RWPE2 (cell line): ENCODE measurements at regions not wholly inside any gene's neighbourhood (a gene's known extent, or its start where the extent isn't known, plus 50 kb on each side); places are given as distances from the start of the nearest gene placed in this dataset.
"Not testable (repeated sequence)": the region's sequence is repeated elsewhere in the genome, so short reads cannot be mapped to it uniquely, and the experiment has no call there.

Experiments
- ATAC-seq: fragments of 200-7000 bp; cut with Tn5 transposase; 3 replicates; pipeline ENCODE4 v1.9.1; 2021; ENCODE audit warnings: low read depth
- DNase-seq: peaks from one replicate; pipeline ENCODE4 v3.0.0-alpha.2; 2020; ENCODE audit warnings: low spot score
- H3K27ac ChIP-seq: fragments of 450-650 bp; 2 replicates; pipeline ENCODE4 v1.5.1; 2017; ENCODE audit warnings: mild to moderate bottlenecking; ENCODE audit not compliant: poor library complexity, severe bottlenecking
- H3K27me3 ChIP-seq: fragments of 250-450 bp; sonication (Bioruptor Pico); 2 replicates; pipeline ENCODE4 v1.5.1; 2021; ENCODE audit warnings: mild to moderate bottlenecking, moderate library complexity; ENCODE audit not compliant: insufficient read depth, poor library complexity, severe bottlenecking
- H3K36me3 ChIP-seq: fragments of 250-450 bp; sonication (Bioruptor Pico); 2 replicates; pipeline ENCODE4 v1.5.1; 2020; ENCODE audit warnings: low read depth, mild to moderate bottlenecking, moderate library complexity
- H3K4me1 ChIP-seq: fragments of 250-450 bp; sonication (Bioruptor Pico); 2 replicates; pipeline ENCODE4 v1.5.1; 2021; ENCODE audit warnings: mild to moderate bottlenecking, moderate library complexity; ENCODE audit not compliant: insufficient read depth, poor library complexity, severe bottlenecking
- H3K4me3 ChIP-seq: fragments of 250-450 bp; sonication (Bioruptor Pico); 2 replicates; pipeline ENCODE4 v1.5.1; 2021; ENCODE audit warnings: mild to moderate bottlenecking, moderate library complexity; ENCODE audit not compliant: severe bottlenecking
- H3K9me3 ChIP-seq: fragments of 250-450 bp; sonication (Bioruptor Pico); 2 replicates; pipeline ENCODE4 v1.5.1; 2021; ENCODE audit warnings: mild to moderate bottlenecking, moderate library complexity; ENCODE audit not compliant: severe bottlenecking
- CTCF ChIP-seq: fragments of 450-650 bp; IDR thresholded peaks from one replicate; pipeline ENCODE4 v1.5.1; 2017; ENCODE audit warnings: mild to moderate bottlenecking, moderate library complexity; ENCODE audit not compliant: poor library complexity, severe bottlenecking

DNA sequence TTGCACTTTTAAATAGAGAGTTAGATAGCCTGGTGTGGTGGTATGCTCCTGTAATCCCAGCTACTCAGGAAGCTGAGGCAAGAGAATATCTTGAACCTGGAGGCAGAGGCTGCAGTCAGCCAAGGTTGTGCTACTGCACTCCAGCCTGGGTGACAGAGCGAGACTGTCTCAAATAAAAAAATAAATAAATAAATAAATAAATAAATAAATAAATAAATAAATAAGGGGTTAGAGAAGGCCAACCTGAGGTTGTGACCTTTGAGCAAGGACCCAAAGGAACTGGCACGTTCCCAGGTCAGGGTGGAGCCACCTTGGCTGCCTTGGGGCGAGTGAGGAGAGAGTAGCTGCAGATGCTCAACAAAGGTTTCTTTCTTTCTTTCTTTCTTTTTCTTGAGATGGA is 65.3 kb upstream of the TENM4 start:
- no peak for DNase-seq
- Histone ChIP-seq H3K27me3 (no peaks in the 10 kb centered on the region), H3K4me1 (peaks cover 5% of the 10 kb centered on the region), H3K36me3 (no peaks in the 10 kb centered on the region), H3K4me3 (no peak overlapping the region), H3K9me3 (no peaks in the 10 kb centered on the region), H3K27ac (no peak overlapping the region)
- ATAC-seq, result no peak
- TF ChIP-seq CTCF, result no peak

- Histone ChIP-seq H3K4me1 (peaks cover 5% of the 10 kb centered on the region), H3K4me3 (no peak overlapping the region), H3K27ac (no peak overlapping the region), H3K27me3 (no peaks in the 10 kb centered on the region), H3K9me3 (no peaks in the 10 kb centered on the region), H3K36me3 (no peaks in the 10 kb centered on the region)
- no peak for ATAC-seq
- TF ChIP-seq CTCF, result no peak
- DNase-seq, result no peak
These were observed 62.2 kb upstream of the TENM4 start for GRCh38 chr11:79503028-79503427.

GRCh38 chr11:79501707-79502106 is 60.9 kb upstream of the TENM4 start:
- H3K9me3 ChIP-seq, result no peaks in the 10 kb centered on the region
- H3K4me3 ChIP-seq, result no peak overlapping the region
- no peaks in the 10 kb centered on the region for H3K27me3 ChIP-seq
- no peak for TF ChIP-seq CTCF
- no peak overlapping the region for H3K27ac ChIP-seq
- ATAC-seq, result no peak
- no peaks in the 10 kb centered on the region for H3K4me1 ChIP-seq
- DNase-seq, result no peak
- no peaks in the 10 kb centered on the region for H3K36me3 ChIP-seq

DNA sequence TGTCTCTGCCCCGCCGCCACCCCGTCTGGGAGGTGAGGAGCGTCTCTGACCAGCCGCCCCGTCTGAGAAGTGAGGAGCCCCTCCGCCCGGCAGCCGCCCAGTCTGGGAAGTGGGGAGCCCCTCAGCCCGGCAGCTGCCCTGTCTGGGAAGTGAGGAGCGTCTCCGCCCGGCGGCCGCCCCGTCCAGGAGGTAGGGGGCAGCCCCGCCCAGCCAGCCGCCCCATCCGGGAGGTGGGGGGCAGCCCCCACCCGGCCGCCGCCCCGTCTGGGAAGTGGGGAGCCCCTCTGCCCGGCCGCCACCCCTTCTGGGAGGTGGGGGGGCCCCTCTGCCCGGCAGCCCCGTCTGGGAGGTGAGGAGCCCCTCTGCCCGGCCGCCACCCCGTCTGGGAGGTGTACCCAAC is 59.1 kb upstream of the TENM4 start:
- not testable (repeated sequence) for H3K4me1 ChIP-seq, ATAC-seq, H3K9me3 ChIP-seq, H3K36me3 ChIP-seq, DNase-seq, H3K27me3 ChIP-seq, H3K27ac ChIP-seq, H3K4me3 ChIP-seq

DNA sequence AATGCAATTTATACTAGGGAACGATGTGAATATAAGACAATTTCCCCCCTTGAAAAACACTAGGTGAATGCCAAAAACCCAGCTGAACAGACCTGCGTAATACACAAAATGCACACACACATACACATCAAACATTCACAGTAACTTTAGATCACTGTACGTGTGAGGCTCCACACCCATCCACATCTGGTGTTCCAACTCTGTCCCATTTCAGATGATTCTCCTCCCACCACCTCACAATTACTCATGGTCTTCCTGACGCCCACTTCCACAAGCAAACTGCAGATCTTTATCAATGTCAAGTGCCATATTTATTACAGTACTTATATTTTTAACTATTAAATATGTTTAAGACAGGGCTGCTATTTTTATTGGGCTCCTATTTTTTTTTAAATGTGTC is 57.8 kb upstream of the TENM4 start:
- Histone ChIP-seq H3K4me3 (no peak overlapping the region), H3K27me3 (no peaks in the 10 kb centered on the region), H3K4me1 (no peaks in the 10 kb centered on the region), H3K36me3 (no peaks in the 10 kb centered on the region), H3K9me3 (no peaks in the 10 kb centered on the region), H3K27ac (no peak overlapping the region)
- TF ChIP-seq CTCF, result no peak
- no peak for ATAC-seq
- no peak for DNase-seq
